M059J (cell line): ENCODE measurements at regions not wholly inside any gene's neighbourhood (a gene's known extent, or its start where the extent isn't known, plus 50 kb on each side); places are given as distances from the start of the nearest gene placed in this dataset.

Experiments
- DNase-seq: peaks from one replicate; pipeline ENCODE4 v3.0.0-alpha.2; 2012; ENCODE audit warnings: low read depth

DNA sequence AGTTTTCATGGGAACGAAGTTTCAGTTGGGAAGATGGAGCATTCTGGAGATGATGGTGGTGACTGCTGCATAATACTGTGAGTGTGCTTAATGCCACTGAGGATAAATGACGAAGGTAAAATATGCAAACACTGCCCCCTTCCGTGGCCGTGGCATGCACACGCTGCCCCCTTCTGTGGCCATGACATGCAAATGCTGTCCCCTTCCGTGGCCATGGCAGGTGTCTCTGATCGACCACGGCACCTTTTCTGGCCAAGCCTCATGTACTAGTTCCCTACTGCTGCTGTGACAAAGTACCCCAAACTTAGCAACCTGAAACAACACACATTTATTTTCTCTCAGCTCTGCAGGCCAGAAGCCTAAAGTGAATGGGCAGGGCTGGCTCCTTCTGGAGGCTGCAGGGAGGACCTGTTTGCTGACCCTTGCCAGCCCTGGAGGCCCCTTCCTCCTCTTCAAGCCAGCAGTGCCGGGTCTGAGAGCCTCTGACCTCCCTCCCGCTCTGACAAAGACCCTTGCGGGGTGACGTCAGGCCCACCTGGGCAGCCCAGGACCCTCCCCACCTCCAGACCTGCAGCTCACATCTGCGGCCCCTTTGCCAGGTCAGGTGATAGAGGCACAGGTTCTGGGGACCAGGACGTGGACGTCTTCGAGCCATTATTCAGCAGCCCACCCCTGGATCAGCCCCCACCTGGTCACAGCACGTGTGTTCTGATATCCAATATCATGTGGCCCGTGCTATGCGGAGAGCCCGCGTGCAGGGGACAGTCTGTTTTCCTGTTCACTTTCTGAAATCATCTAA is 82.0 kb downstream of the MICALL2 start:
- DNase-seq: no peak

DNA sequence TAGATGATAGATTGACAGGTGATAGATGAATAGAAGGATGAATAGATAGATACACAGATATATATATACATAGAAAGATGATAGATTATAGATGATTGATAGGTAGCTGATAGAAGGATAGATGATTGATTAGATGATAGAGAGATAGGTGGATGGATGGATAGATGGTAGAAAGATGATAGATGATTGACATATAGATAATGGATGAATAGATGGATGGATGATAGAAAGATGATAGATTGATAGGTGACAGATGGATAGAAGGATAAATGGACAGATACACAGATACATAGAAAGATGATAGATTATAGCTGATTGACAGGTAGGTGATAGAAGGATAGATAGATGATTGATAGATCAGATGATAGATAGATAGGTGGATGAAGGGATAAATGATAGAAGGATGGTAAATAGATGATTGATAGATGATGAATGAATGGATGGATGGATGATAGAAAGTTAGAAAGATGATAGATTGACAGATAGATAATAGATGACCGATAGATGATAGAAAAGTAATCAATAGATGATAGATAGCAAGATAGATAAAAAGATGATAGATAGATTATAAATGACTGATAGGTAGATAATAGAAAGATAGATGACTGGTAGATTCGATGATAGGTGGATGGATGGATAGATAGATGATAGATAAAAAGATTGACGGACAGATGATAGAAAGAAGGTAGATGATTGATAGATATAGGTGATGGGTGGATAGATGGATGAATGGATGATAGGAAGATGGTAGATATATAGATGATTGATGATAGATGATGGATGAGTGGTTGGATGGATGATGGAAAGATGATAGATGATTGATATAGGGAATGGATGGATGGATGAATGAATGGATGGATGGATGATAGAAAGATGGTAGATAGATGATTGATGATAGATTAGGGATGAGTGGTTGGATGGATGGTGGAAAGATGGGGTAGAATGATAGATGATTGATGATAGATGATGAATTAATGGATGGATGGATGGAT is 80.4 kb downstream of the MICALL2 start:
- no peak for DNase-seq

DNA sequence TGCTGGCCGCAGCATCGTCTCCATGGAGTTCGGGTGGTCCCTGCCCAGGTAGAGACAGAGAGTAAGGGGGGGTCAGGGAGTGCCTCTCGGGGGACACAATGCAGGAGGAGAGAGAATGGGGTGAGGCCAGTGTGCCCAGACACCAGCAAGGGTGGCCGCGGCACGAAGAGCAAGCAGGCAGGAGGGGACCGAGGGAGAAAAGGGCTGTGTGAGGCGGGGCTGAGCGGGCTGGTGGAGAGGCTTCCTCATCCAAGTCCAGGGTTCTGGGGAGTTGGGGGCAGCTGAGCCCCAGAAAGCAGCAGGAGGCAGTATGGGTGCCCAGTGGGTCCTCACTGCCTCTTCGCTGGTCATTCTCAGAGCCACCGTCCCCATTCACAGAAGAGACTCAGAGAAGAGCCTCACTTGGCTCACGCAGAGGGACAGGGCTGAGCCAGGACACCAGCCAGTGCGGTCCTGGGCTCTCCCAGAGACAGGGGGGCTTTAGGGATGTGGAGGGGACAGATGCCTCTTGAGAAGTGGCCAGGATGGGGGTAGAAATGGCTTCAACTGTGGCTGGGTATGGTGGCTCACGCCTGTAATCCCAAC is 78.9 kb downstream of the MICALL2 start:
- DNase-seq: no peak

DNA sequence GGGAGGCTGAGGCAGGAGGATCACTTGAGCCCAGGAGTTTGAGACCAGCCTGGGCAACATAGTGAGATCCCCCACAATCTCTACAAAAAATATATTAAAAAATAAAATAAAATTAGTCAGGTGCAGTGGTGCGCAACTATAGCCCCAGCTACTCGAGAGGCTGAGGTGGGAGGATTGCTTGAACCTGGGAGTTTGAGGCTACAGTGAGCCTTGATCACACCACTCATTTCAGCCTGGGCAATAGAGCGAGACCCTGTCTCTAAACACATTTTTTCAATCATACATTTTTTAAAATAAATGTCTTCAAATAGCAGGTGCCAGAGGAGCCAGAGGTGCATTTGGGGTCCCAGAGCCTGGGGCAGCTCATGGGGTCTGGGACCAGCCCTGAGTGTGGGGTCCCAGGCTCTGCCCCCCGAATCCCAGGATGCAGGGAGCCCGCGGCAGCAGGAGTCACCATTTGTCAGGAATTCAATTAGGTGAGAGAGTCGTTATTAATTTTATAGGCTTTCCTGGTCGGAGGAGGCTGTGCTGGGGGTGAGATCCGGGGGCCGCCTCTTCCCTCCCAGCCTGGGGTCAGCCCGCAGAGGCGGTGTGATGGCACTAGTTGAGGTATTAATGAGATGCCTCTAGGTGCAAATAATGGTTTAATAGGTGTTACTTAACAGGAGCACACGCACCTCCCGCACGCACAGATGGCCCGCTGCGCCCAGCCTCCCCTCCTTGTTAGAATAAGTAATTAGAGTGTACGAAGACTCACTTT is 78.3 kb downstream of the MICALL2 start:
- DNase-seq: no peak

DNA sequence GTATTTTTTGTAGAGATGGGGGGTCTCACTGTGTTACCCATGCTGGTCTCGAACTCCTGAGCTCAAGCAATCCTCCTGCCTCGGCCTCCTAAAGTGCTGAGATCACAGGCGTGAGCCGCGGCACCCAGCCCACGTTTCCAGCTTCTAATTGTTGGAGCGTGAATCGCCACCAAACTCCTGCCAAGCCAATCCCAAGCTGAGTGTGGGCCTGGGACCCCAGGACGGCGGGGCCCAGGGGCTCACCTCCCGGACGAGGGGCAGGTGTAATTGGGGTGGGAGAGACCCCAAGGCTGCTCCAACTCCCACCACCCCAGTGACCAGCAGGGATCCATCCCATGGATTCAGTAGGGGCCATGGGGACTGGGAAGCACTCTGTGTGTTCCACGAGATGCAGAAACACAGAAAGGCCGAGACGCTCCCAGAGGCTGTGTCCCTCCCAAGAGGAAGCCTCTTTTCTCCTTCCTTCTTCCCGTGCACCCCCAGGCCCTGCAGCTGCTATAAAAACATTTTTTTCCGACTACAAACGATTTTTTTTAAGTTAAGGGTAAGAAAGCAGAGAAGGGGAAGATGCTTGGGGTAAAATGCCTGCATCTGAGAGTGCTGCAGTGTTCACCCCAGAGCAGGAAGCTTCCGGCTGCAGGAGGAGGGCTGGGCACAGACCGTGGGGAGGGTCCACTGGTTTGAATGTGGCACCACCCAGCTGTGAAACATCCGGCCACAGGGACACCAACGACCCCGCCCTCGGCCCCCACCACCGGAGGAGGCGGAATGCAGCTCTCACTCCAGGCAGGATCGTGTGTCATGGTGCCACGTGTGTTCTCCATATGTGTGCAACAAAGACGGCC is 76.5 kb downstream of the MICALL2 start:
- DNase-seq: no peak

DNA sequence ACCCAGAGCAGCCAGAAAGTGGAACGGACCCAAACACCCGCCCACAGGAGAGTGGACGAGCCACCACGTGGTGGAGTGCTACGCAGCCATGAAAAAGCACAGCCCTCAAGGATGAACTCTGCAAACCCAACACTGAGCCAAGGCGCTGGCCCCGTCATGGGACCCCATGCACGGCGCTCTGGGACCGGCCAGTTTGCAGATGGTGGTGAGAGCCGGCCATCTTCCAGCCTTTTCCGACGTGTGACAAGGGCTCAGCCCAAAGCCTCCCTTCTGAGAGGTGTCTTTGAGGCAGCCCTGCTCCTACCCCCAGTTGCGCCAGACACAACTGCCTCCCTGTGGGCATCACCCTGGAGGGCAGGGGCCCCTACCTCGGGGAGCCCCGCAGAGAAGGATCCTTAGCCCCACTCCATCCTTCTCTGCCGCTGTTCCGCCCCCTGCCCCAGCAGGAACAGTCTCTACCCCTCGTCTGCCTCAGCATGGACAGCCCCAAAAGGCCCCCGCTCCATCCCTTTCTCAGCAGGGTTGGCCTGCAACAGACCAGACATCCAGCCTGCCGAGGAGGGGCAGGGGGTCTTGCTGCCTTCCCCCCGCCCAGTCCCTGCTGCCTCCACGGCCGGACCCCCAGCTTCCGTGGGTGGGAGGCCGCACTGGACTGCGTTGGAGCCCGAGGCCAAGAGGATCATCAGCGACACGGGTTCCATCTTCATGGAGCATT is 75.7 kb downstream of the MICALL2 start:
- no peak for DNase-seq

DNA sequence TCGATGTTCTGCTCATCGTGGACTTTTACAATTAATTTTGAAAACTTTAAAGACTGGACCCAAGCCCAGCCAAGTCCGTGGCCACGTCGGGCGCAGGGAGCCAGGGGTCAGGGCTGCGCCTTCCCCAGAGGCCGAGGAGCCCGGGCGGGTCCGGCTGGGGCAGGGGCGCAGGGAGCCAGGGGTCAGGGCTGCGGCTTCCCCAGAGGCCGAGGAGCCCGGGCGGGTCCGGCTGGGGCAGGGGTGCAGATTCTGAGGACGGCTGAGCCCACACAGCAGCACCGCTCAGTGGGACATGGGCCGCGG is 75.2 kb downstream of the MICALL2 start:
- DNase-seq: no peak
